ENCODE measurements at regions not wholly inside any gene's neighbourhood (a gene's known extent, or its start where the extent isn't known, plus 50 kb on each side); places are given as distances from the start of the nearest gene placed in this dataset.

DNA sequence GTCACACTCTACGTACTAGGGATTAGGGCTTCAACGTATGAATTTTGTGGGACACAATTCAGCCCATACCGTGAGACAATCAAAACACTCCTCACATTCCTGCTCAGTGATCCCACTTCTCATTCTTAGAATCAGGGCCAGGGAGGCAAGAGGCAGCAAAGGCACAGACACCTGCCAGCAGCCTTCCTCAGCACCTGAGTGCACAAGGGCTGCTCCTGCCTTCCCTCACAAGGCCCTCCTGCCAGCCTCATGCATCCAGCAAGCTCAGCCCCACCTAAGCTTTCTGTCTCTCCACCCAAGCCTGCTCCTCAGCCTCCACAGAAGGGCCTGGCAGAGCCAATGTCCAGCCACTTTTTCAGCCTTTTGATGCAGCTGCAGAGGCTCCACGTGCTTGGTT is 141.6 kb downstream of the SP3 start:
- H3K4me1 ChIP-seq (ENCODE audit: insufficient read depth), result no peaks in the 10 kb centered on the region
- H3K9me3 ChIP-seq, result no peaks in the 10 kb centered on the region
- DNase-seq, result no peak
- no peaks in the 10 kb centered on the region for H3K36me3 ChIP-seq
- H3K4me3 ChIP-seq, result no peak overlapping the region
- WGBS, 3 donors, result 86 to 87% (median 86%) methylated on average over 4 of the region's 4 CpGs
- H3K27ac ChIP-seq, result no peak overlapping the region
- intact Hi-C loops (cut with DNase I), result no loop called here
- no peak for TF ChIP-seq EP300 (IDR thresholded peaks at IDR 0.05)
- TF ChIP-seq POLR2A (IDR thresholded peaks at IDR 0.05), result no peak
- TF ChIP-seq, protein P1, sequence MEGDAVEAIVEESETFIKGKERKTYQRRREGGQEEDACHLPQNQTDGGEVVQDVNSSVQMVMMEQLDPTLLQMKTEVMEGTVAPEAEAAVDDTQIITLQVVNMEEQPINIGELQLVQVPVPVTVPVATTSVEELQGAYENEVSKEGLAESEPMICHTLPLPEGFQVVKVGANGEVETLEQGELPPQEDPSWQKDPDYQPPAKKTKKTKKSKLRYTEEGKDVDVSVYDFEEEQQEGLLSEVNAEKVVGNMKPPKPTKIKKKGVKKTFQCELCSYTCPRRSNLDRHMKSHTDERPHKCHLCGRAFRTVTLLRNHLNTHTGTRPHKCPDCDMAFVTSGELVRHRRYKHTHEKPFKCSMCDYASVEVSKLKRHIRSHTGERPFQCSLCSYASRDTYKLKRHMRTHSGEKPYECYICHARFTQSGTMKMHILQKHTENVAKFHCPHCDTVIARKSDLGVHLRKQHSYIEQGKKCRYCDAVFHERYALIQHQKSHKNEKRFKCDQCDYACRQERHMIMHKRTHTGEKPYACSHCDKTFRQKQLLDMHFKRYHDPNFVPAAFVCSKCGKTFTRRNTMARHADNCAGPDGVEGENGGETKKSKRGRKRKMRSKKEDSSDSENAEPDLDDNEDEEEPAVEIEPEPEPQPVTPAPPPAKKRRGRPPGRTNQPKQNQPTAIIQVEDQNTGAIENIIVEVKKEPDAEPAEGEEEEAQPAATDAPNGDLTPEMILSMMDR (IDR thresholded peaks at IDR 0.05), result no peak
- H3K27me3 ChIP-seq, result no peaks in the 10 kb centered on the region

DNA sequence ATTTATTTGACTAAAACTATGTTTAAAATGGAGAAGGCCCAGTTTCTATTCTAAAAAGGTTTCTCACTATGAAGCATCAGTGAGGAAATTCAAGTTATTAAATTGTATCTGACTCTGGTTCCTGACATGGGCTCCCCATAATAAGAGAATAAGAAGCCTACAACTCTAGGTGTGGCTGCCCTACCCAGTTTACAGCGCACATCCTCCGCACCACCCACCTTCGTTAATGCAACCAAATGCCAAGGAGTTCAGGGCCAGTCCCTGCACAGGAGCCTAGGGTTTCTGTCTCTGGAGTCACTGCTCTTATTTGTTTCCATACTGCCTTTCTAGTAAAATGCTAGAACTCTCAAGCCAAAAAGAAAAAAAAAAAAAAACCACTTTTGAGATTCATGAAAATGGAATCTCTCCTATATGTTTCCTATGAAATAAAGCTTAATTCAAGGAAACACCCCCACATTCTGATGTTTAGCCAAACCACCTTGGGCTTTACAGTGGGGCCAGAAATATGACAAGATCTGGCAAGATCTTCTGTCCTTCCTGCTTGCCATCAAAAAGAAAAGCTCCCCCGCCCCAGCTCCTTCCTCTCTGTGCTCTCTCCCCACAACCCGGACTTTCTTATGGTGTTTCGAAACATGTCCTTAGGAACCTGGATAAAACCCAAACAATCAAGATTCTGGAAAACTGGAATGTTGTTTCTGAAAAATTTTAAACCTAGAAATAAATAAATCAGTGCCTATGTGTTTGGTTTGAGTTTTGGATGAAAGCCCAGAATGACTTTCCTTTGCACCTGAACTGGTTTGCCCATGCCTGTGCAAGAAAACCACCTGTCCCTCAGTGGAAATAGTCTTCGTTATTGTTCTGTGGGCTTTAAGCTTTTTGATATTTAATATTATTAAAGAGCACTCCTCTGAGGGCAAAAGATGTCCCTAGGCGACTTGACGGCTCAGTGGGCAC is 136.7 kb downstream of the SP3 start:
- Histone ChIP-seq H3K4me1 (ENCODE audit: insufficient read depth) (peaks cover 3% of the 10 kb centered on the region), H3K4me3 (no peak overlapping the region), H3K36me3 (no peaks in the 10 kb centered on the region), H3K27me3 (no peaks in the 10 kb centered on the region), H3K9me3 (no peaks in the 10 kb centered on the region), H3K27ac (no peak overlapping the region)
- WGBS, 3 donors, result 74 to 81% (median 75%) methylated on average over 9 of the region's 9 CpGs
- TF ChIP-seq, protein P1 (IDR thresholded peaks at IDR 0.05), result no peak
- no peak for TF ChIP-seq EP300 (IDR thresholded peaks at IDR 0.05)
- TF ChIP-seq POLR2A (IDR thresholded peaks at IDR 0.05), result no peak
- no peak for DNase-seq
- intact Hi-C loops (cut with DNase I), result no loop called here

DNA sequence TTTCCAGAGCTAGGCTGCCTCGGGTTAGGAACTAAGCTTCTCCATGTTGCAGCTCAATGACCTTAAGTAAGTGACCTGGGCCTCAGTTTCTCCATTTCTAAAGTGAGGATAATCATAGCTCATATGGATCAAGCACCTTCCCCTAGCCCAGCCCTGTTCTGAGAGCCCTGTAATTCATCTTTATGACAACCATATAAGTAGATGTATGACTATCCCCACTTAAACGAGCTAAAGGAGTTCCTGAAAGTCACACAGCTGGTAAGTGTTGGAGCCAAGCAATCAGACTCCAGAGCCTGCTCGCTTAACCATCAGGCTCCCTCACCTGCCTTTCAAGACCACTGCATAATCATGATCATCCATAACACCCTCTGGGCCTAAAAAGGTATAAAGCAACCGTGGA is 135.4 kb downstream of the SP3 start:
- intact Hi-C loops (cut with DNase I), result no loop called here
- peaks cover 3% of the 10 kb centered on the region for H3K4me1 ChIP-seq (ENCODE audit: insufficient read depth)
- H3K27me3 ChIP-seq, result no peaks in the 10 kb centered on the region
- H3K27ac ChIP-seq, result no peak overlapping the region
- no peaks in the 10 kb centered on the region for H3K36me3 ChIP-seq
- TF ChIP-seq EP300 (IDR thresholded peaks at IDR 0.05) (no peak), POLR2A (IDR thresholded peaks at IDR 0.05) (no peak)
- TF ChIP-seq, protein P1 (IDR thresholded peaks at IDR 0.05), result no peak
- 76 to 90% (median 84%) methylated on average over 4 of the region's 4 CpGs for WGBS, 3 donors
- H3K4me3 ChIP-seq, result no peak overlapping the region
- no peak for DNase-seq
- H3K9me3 ChIP-seq, result no peaks in the 10 kb centered on the region

DNA sequence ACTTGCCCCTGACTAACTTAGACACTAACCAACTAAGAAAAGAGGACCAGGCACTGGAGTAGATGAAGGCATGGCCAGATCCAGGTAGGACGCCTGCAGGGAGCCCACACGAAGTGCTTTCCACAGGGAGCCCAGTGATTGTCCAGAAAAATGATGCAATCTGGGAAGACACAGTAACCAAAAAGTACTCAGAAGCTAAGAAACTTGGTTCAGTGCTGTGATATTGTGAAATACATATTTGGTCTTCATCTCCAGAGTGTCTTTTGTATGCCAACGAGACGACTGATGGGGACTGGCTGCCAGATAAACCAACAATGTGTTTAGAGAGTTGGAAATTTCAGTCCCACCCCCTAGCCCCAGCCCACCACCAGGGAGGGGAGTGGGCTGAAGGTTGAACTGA is 135.0 kb downstream of the SP3 start:
- peak in 1 of 5 donors; percentile 23 for DNase-seq
- Histone ChIP-seq H3K27ac (no peak overlapping the region), H3K36me3 (no peaks in the 10 kb centered on the region), H3K4me3 (no peak overlapping the region), H3K4me1 (ENCODE audit: insufficient read depth) (peaks cover 3% of the 10 kb centered on the region), H3K9me3 (no peaks in the 10 kb centered on the region), H3K27me3 (no peaks in the 10 kb centered on the region)
- intact Hi-C loops (cut with DNase I), result no loop called here
- no peak for TF ChIP-seq EP300 (IDR thresholded peaks at IDR 0.05)
- TF ChIP-seq, protein P1 (IDR thresholded peaks at IDR 0.05), result no peak
- no peak for TF ChIP-seq POLR2A (IDR thresholded peaks at IDR 0.05)
- 68 to 80% (median 77%) methylated on average over 4 of the region's 4 CpGs for WGBS, 3 donors

All from ovary (tissue), 7 donors.